Osteoblast (primary cell): ENCODE measurements at regions not wholly inside any gene's neighbourhood (a gene's known extent, or its start where the extent isn't known, plus 50 kb on each side); places are given as distances from the start of the nearest gene placed in this dataset.
A peak's percentile ranks its signal among the peaks of the same experiment; 100 is the strongest.

Source experiments
- DNase-seq: peaks from one replicate; pipeline ENCODE4 v3.0.0; 2011; ENCODE audit warnings: low spot score, mixed read lengths; ENCODE audit not compliant: insufficient read length; ENCODE audit errors: missing footprints
- H2AFZ ChIP-seq: 2 replicates; pipeline ENCODE4 v1.6.0; 2011; ENCODE audit warnings: mild to moderate bottlenecking, low read length
- H3K27ac ChIP-seq: 2 replicates; pipeline ENCODE4 v1.5.1; 2011; ENCODE audit warnings: mild to moderate bottlenecking, low read depth, low read length, moderate library complexity
- H3K27me3 ChIP-seq: 2 replicates; pipeline ENCODE4 v1.6.0; 2012; ENCODE audit warnings: mild to moderate bottlenecking, control low read depth, inconsistent platforms, low read length, moderate library complexity; ENCODE audit not compliant: insufficient read depth
- H3K36me3 ChIP-seq: 2 replicates; pipeline ENCODE4 v1.5.1; 2011; ENCODE audit warnings: mild to moderate bottlenecking, low read length, control low read depth, moderate library complexity; ENCODE audit not compliant: insufficient read depth
- H3K4me1 ChIP-seq: 2 replicates; pipeline ENCODE4 v1.5.1; 2011; ENCODE audit warnings: mild to moderate bottlenecking, low read length, control low read depth, moderate library complexity; ENCODE audit not compliant: insufficient read depth
- H3K4me2 ChIP-seq: 2 replicates; pipeline ENCODE4 v1.6.0; 2011; ENCODE audit warnings: mild to moderate bottlenecking, low read length; ENCODE audit not compliant: insufficient read depth
- H3K4me3 ChIP-seq: fragments of 200-600 bp; sonication (generic); 3 replicates; pipeline ENCODE4 v1.5.1; 2012; ENCODE audit warnings: mild to moderate bottlenecking, low read length, inconsistent platforms; ENCODE audit not compliant: insufficient read depth
- H3K79me2 ChIP-seq: 2 replicates; pipeline ENCODE4 v1.6.0; 2012; ENCODE audit warnings: mild to moderate bottlenecking, low read length, control low read depth, inconsistent platforms; ENCODE audit not compliant: insufficient read depth
- H3K9me3 ChIP-seq: 2 replicates; pipeline ENCODE4 v1.5.1; 2011; ENCODE audit warnings: low read depth, low read length, control low read depth
- H4K20me1 ChIP-seq: 2 replicates; pipeline ENCODE4 v1.6.0; 2012; ENCODE audit warnings: mild to moderate bottlenecking, low read length, control low read depth; ENCODE audit not compliant: insufficient read depth
- TF ChIP-seq, protein P1 (sequence below): IDR thresholded peaks from 2 replicates; pipeline ENCODE4 v1.5.1; 2011; ENCODE audit warnings: mild to moderate bottlenecking, low read depth, low read length, moderate library complexity; ENCODE audit errors: extremely low read depth

DNA sequence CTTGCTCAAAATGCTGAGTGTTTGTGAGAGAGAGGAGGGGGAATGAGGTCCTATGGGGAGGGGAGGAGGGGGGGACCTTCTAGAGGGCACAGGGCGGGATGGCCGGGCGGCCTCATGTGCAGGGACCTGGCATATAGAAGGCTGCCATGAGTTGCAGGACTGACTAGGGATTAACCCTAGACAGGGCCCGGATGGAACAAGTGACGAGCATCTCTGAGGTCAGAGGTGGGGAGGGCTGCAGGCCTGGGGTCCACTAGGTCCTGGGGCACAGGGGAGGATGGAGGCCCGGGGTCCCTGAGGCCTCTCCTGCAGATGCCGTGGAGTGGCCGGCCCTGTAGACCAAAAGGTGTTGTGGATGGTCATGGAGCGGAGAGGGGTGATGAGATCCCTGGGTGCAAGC is 104.0 kb upstream of the EIF5 start:
- Histone ChIP-seq H3K36me3 (no peaks in the 10 kb centered on the region), H4K20me1 (no peaks in the 10 kb centered on the region), H2AFZ (no peak overlapping the region), H3K4me3 (no peak overlapping the region), H3K27me3 (peaks cover 11% of the 10 kb centered on the region), H3K9me3 (no peaks in the 10 kb centered on the region), H3K4me1 (no peaks in the 10 kb centered on the region), H3K79me2 (no peaks in the 10 kb centered on the region), H3K27ac (no peak overlapping the region), H3K4me2 (no peak overlapping the region)
- DNase-seq = peak; percentile 66
- TF ChIP-seq, protein P1, sequence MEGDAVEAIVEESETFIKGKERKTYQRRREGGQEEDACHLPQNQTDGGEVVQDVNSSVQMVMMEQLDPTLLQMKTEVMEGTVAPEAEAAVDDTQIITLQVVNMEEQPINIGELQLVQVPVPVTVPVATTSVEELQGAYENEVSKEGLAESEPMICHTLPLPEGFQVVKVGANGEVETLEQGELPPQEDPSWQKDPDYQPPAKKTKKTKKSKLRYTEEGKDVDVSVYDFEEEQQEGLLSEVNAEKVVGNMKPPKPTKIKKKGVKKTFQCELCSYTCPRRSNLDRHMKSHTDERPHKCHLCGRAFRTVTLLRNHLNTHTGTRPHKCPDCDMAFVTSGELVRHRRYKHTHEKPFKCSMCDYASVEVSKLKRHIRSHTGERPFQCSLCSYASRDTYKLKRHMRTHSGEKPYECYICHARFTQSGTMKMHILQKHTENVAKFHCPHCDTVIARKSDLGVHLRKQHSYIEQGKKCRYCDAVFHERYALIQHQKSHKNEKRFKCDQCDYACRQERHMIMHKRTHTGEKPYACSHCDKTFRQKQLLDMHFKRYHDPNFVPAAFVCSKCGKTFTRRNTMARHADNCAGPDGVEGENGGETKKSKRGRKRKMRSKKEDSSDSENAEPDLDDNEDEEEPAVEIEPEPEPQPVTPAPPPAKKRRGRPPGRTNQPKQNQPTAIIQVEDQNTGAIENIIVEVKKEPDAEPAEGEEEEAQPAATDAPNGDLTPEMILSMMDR = no peak

DNA sequence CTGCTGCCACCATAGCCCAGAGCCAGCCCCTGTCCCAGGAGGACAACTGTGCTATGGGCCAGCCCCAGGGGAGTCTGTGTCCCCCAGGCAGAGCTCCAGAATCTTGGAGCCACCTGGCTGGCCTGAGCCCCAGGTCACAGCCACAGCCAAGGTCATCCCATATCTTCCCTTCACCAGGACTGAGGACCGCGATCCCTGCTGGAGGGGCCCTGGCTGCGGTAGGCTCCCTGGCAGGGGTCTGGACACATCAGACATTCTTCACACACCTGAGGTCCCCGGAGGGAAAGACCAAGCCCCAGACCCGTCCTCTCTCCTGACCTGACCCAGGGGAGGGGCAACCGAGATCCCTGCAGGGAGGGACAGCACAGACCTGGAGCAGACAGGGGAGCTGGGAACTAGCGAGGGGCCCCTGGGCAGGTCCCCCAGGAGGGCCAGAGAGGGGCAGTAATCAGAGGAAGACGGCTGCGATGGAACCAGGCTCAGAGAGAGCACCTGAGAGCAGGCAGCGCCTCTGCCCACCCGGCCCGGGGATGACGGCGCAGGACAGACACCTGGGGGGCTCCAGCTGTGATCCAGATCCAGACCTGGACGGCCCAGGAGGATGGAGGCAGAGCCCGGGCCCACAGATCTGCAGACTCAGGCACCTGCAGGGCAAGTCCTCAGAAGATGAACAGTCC is 103.2 kb upstream of the EIF5 start:
- no peaks in the 10 kb centered on the region for H3K36me3 ChIP-seq
- H3K79me2 ChIP-seq = no peaks in the 10 kb centered on the region
- TF ChIP-seq, protein P1 = no peak
- H3K27ac ChIP-seq = no peak overlapping the region
- DNase-seq = peak; percentile 67
- no peaks in the 10 kb centered on the region for H4K20me1 ChIP-seq
- no peaks in the 10 kb centered on the region for H3K4me1 ChIP-seq
- peaks cover 7% of the 10 kb centered on the region for H3K27me3 ChIP-seq
- no peak overlapping the region for H3K4me2 ChIP-seq
- H3K9me3 ChIP-seq = no peaks in the 10 kb centered on the region
- H3K4me3 ChIP-seq = no peak overlapping the region
- no peak overlapping the region for H2AFZ ChIP-seq

DNA sequence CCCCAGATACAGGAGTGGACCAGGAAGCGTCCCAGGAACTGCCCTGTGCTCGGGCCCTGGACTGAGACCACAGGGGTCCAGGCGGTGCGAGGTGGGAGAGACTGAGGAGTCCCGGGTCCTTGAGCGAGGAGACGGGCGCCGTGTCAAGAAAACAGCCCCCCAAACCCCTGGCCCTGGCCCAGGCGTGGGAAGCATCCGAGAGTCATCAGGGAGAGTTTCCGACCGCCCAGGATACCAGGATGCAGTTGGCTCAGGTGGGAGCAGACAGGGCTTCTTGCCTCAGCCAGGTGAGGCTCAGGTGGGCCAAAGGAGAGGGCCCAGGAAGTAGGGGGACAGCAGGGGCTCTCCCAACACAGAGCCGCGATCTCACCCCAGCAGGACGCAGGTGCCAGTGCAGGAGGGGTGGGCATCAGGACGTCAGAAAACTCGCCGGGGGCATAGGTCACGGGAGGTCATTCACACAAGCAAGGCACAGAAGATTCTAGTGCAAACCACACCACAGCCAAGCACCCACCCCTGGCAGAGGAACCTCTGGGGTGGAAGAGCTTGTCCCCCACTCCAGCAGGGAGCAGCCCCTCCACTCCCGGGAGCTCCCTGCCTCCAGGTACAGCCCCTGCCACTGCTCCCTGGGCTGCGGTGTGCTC is 102.5 kb upstream of the EIF5 start:
- Histone ChIP-seq H4K20me1 (no peaks in the 10 kb centered on the region), H3K4me1 (no peaks in the 10 kb centered on the region), H3K79me2 (no peaks in the 10 kb centered on the region), H3K4me2 (no peak overlapping the region), H3K27me3 (peaks cover 8% of the 10 kb centered on the region), H2AFZ (no peak overlapping the region), H3K27ac (no peak overlapping the region), H3K36me3 (no peaks in the 10 kb centered on the region), H3K9me3 (no peaks in the 10 kb centered on the region), H3K4me3 (no peak overlapping the region)
- DNase-seq = peak; percentile 77
- TF ChIP-seq, protein P1 = no peak

DNA sequence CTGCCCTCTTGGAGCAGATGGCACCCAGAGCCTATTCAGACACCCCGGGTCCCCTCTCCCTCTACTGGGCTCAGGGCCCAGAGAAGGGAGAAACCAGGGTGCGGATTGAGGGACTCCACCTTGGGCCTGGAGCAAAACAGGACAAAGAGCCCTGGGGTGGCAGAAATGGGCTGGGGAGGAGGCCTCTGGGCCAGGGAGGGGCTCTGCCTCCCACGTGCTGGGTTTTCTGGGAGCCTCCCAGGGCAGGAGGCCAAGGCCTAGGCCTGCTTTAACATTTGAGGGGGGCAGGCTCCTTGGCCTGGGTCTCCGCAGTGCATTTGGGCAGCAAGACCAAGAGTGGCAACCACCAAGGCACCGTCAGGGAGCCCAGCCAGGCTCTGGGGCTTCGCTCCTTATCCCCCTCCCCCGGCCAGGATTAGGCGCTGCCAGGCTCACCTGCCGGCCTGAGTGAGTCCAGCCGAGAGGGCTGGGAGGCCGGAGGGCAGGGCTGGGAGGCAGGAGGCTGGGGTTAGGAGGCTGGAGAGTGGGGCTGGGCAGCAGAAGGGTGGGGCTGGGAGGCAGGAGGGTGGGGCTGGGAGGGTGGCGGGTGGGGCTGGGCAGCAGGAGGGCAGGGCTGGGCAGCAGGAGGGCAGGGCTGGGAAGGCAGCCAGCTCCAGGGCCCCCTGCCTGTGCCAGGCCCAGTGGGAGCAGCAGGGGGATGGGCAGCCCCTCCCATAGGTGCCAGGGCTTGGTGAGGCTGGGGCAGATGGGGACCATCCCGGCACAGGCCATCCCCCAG is 101.8 kb upstream of the EIF5 start:
- TF ChIP-seq, protein P1 = no peak
- no peaks in the 10 kb centered on the region for H3K4me1 ChIP-seq

More for the DNA sequence above, 101.8 kb upstream of the EIF5 start:
- no peak overlapping the region for H2AFZ ChIP-seq
- peaks cover 6% of the 10 kb centered on the region for H3K27me3 ChIP-seq
- no peak overlapping the region for H3K27ac ChIP-seq
- H4K20me1 ChIP-seq = no peaks in the 10 kb centered on the region
- H3K4me3 ChIP-seq = no peak overlapping the region
- H3K9me3 ChIP-seq = no peaks in the 10 kb centered on the region
- no peak overlapping the region for H3K4me2 ChIP-seq
- H3K36me3 ChIP-seq = no peaks in the 10 kb centered on the region
- no peaks in the 10 kb centered on the region for H3K79me2 ChIP-seq
- peak; percentile 68 for DNase-seq
